CD8-positive, alpha-beta memory T cell (primary cell): ENCODE measurements at regions not wholly inside any gene's neighbourhood (a gene's known extent, or its start where the extent isn't known, plus 50 kb on each side); places are given as distances from the start of the nearest gene placed in this dataset.
"Not testable (repeated sequence)": the region's sequence is repeated elsewhere in the genome, so short reads cannot be mapped to it uniquely, and the experiment has no call there.

ENCODE experiments used
- CTCF ChIA-PET: fragments of 350-600 bp; sonication (Branson Sonifier 250); formaldehyde crosslinking; loops from one replicate; lab custom pipeline; 2021; ENCODE audit warnings: antibody characterized with exemption; lab: Charles Lee
- POLR2A ChIA-PET: fragments of 350-600 bp; sonication (Branson Sonifier 250); formaldehyde crosslinking; loops from one replicate; lab custom pipeline; 2021; ENCODE audit warnings: antibody characterized with exemption; lab: Charles Lee
- DNase-seq, 5 donors: peaks; one replicate each; pipeline versions ENCODE4 v3.0.0 to v3.0.0-alpha.2; 2020 to 2022; ENCODE audit warnings: mixed read lengths in 1 of 5
- H3K27ac ChIP-seq: one replicate; pipeline ENCODE4 v1.7.0; 2013; ENCODE audit warnings: low read depth, mild to moderate bottlenecking, low read length, moderate library complexity
- H3K27me3 ChIP-seq: 2 replicates; pipeline ENCODE4 v1.7.0; 2013; ENCODE audit warnings: low read length, mild to moderate bottlenecking; ENCODE audit not compliant: insufficient read depth, poor library complexity, severe bottlenecking
- H3K36me3 ChIP-seq: 2 replicates; pipeline ENCODE4 v1.7.0; 2013; ENCODE audit warnings: mild to moderate bottlenecking, low read length, moderate library complexity; ENCODE audit not compliant: insufficient read depth
- H3K4me1 ChIP-seq: 2 replicates; pipeline ENCODE4 v1.7.0; 2013; ENCODE audit warnings: mild to moderate bottlenecking, low read length, moderate library complexity; ENCODE audit not compliant: insufficient read depth
- H3K4me3 ChIP-seq: 2 replicates; pipeline ENCODE4 v1.7.0; 2013; ENCODE audit warnings: mild to moderate bottlenecking, low read length
- H3K9me3 ChIP-seq: 2 replicates; pipeline ENCODE4 v1.7.0; 2013; ENCODE audit warnings: mild to moderate bottlenecking, low read length
- H3K27ac Mint-ChIP-seq, 8 donors: one replicate each; pipeline ENCODE4 v1.8.0; 2020 to 2021; ENCODE audit warnings: mixed read lengths in 8 of 8, mild to moderate bottlenecking in 6 of 8, inconsistent platforms in 3 of 8, moderate library complexity in 3 of 8
- H3K27me3 Mint-ChIP-seq, 2 donors: one replicate each; pipeline ENCODE4 v1.8.0; 2020 to 2021; ENCODE audit warnings: mixed read lengths in 2 of 2, mild to moderate bottlenecking in 1 of 2, moderate library complexity in 1 of 2
- H3K36me3 Mint-ChIP-seq, 3 donors: one replicate each; pipeline ENCODE4 v1.8.0; 2020 to 2021; ENCODE audit warnings: mixed read lengths in 3 of 3, inconsistent platforms in 1 of 3, mild to moderate bottlenecking in 1 of 3
- H3K4me1 Mint-ChIP-seq, 3 donors: one replicate each; pipeline ENCODE4 v1.8.0; 2020 to 2021; ENCODE audit warnings: mixed read lengths in 3 of 3, inconsistent platforms in 1 of 3, mild to moderate bottlenecking in 1 of 3
- H3K4me3 Mint-ChIP-seq, 7 donors: one replicate each; pipeline ENCODE4 v1.8.0; 2020 to 2021; ENCODE audit warnings: mixed read lengths in 7 of 7, mild to moderate bottlenecking in 6 of 7, moderate library complexity in 4 of 7, inconsistent platforms in 2 of 7
- H3K9me3 Mint-ChIP-seq, 5 donors: one replicate each; pipeline ENCODE4 v1.8.0; 2020 to 2022; ENCODE audit warnings: mixed read lengths in 5 of 5, mild to moderate bottlenecking in 3 of 5, moderate library complexity in 2 of 5, inconsistent platforms in 1 of 5

DNA sequence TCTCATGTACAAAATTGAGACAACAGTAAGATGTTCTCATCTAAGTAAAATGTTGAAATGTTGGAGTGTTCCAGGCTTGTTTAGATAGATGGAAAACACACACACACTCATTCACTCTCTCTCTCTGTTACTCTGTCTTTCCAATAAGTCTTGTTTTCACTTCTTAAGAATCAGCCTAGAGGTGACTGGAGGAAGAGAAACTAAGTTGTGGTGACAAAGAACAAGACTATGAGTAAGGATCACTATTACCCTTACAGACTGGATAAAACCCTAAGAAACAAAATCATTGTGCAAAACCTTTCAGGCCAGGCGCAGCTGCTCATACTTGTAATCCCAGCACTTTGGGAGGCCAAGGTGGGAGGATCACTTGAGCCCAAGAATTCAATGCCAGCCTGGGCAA lies 107.5 kb downstream of the FAM72B start:
- POLR2A ChIA-PET = not testable (repeated sequence)

DNA sequence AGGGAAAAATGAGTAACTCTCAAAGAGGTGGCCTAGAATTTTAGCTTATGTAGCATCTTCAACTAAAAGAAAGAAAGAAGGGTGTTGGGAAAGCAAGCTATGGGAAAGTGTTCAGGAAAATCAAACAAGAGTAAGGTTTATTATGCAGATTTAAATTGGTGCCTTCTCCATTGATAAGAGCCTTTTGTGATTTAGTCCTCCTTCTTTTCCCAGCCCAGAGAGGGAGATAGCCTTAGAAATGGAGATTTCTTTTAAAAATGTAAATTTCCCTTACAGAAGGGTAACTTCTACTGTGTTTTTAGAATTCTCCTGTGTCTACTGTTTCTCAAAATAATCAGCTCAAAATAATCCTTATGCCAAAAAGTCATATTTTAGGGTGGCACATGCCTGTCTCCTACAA lies 104.5 kb downstream of the FAM72B start:
- POLR2A ChIA-PET, H3K27ac ChIP-seq, H3K9me3 Mint-ChIP-seq, H3K4me3 ChIP-seq, H3K4me1 Mint-ChIP-seq, H3K9me3 ChIP-seq, H3K36me3 ChIP-seq, H3K36me3 Mint-ChIP-seq, H3K4me1 ChIP-seq, CTCF ChIA-PET, DNase-seq, H3K27me3 ChIP-seq, H3K27ac Mint-ChIP-seq: not testable (repeated sequence)
- Mint-ChIP-seq H3K27me3 (peaks cover 3 to 17% of the 10 kb centered on the region in 2 donors), H3K4me3 (peak overlapping the region in 1 of 7 donors; percentile 15)

More for the DNA sequence above, 107.5 kb downstream of the FAM72B start:
- H3K4me1 ChIP-seq, H3K36me3 ChIP-seq, DNase-seq, H3K27me3 ChIP-seq, H3K4me3 Mint-ChIP-seq, H3K27ac Mint-ChIP-seq, H3K4me3 ChIP-seq, H3K4me1 Mint-ChIP-seq, H3K36me3 Mint-ChIP-seq, CTCF ChIA-PET, H3K27ac ChIP-seq, H3K9me3 ChIP-seq, H3K9me3 Mint-ChIP-seq: not testable (repeated sequence)
- peaks cover 3 to 17% of the 10 kb centered on the region in 2 donors for H3K27me3 Mint-ChIP-seq

DNA sequence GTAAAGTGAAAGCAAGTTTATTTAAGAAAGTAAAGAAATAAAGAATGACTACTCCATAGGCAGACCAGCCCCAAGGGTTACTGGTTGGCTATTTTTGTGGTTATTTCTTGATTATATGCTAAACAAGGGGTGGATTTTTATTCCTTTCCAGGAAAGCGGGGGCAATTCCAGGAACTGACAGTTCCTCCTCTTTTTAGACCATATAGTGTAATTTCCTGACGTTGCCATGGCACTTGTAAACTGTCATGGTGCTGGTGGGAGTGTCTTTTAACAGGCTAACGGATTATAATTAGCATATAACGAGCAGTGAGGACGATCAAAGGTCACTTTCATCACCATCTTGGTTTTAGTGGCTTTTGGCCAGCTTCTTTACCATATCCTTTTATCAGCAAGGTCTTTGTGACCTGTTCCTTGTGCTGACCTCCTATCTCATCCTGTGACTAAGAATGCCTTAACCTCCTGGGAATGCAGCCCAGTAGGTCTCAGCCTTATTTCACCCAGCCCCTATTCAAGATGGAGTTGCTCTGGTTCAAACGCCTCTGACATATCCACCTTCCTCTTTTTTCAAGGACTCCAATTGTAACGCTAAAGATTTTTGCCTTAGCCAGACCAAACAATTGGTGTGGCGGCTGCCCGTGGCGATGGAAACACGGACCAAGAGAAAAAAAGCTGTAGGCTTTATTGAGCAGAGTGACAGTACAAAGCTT lies 103.8 kb downstream of the FAM72B start:
- H3K9me3 Mint-ChIP-seq, H3K4me1 Mint-ChIP-seq, H3K27ac Mint-ChIP-seq: not testable (repeated sequence)

DNA sequence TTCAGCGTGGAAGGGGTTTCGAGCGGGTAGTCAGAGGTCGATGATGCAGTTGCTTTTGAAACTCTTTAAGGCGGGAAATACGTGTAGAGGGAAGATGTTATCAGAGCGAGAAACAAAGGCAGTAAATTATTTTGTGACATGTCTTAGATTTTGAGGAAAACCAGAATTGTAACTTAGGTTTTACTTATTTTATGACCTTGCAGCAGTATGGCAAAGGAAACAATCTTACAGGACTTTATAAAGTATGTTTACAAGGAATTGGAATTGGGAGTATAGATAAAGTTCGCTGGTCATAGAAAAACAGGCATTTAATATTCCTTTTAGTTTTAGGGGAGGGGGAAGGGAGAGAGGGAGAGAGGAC lies 103.3 kb downstream of the FAM72B start:
- H3K27ac ChIP-seq, H3K4me3 Mint-ChIP-seq, CTCF ChIA-PET, H3K9me3 ChIP-seq, H3K36me3 Mint-ChIP-seq, H3K4me1 Mint-ChIP-seq, DNase-seq, H3K27ac Mint-ChIP-seq, H3K27me3 ChIP-seq, H3K9me3 Mint-ChIP-seq, POLR2A ChIA-PET, H3K4me3 ChIP-seq, H3K4me1 ChIP-seq, H3K36me3 ChIP-seq: not testable (repeated sequence)
- H3K27me3 Mint-ChIP-seq = peaks cover 3 to 21% of the 10 kb centered on the region in 2 donors

More for the DNA sequence above, 103.8 kb downstream of the FAM72B start:
- H3K36me3 ChIP-seq, DNase-seq, H3K27ac ChIP-seq, H3K36me3 Mint-ChIP-seq, CTCF ChIA-PET, H3K27me3 ChIP-seq, H3K9me3 ChIP-seq, H3K4me1 ChIP-seq, H3K4me3 ChIP-seq, POLR2A ChIA-PET: not testable (repeated sequence)
- Mint-ChIP-seq H3K4me3 (peak overlapping the region in 1 of 7 donors; percentile 15), H3K27me3 (peaks cover 3 to 21% of the 10 kb centered on the region in 2 donors)

DNA sequence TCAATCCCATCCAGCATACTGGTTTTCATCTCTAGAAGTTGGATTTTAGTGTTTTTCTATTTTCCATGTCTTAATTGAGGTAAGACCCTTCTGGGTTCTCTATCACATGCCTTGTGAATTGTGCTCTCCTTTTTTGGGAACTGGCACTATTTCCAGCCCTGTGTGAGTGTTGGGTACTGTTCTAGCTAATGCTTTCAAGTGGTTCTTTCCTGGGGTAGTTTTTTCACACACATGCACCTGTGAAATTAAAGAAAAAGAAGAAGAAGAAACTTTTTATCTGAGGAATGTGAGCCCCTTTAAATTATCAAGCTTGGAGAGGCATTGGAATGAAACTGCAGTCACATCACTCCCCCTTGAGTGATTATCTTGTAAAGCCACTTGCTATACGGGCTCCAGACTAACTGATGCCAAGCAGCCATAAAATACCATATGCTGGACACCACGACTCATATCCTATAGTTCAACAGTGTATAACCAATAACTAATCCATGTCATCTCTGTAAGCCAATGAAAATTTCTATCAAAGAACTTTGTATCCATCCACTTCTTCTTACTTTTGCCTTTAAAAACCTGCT lies 102.4 kb downstream of the FAM72B start:
- H3K9me3 ChIP-seq, H3K27ac Mint-ChIP-seq, H3K9me3 Mint-ChIP-seq, H3K4me3 ChIP-seq, H3K4me3 Mint-ChIP-seq, CTCF ChIA-PET, POLR2A ChIA-PET, H3K36me3 ChIP-seq, DNase-seq, H3K4me1 ChIP-seq, H3K27ac ChIP-seq, H3K4me1 Mint-ChIP-seq, H3K27me3 ChIP-seq, H3K36me3 Mint-ChIP-seq: not testable (repeated sequence)
- H3K27me3 Mint-ChIP-seq = peaks cover 3 to 20% of the 10 kb centered on the region in 2 donors

DNA sequence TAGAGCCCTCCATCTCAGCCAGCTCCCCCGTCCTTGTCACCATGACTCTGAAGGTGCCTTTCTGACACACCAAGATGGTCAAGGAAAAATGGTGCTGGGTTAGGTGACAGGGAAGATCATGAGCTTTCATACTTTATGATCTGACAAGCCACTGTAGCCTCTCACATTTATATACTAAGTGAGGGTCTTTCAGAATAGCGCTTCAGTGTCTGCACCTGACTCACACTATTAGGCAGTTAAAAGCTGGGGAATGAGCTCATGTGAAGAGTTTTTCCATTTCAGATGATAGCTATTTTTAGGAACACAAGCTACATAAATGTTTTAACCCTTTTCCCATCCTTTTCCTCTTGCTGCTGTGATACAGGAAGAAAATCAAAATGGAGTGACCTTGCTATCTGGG lies 101.1 kb downstream of the FAM72B start:
- DNase-seq, H3K9me3 Mint-ChIP-seq, H3K27me3 ChIP-seq, H3K4me3 Mint-ChIP-seq, H3K36me3 Mint-ChIP-seq, H3K9me3 ChIP-seq, H3K4me1 Mint-ChIP-seq, H3K27ac Mint-ChIP-seq, H3K36me3 ChIP-seq, CTCF ChIA-PET, POLR2A ChIA-PET, H3K27ac ChIP-seq, H3K4me1 ChIP-seq, H3K4me3 ChIP-seq: not testable (repeated sequence)
- H3K27me3 Mint-ChIP-seq = peaks cover 3 to 20% of the 10 kb centered on the region in 2 donors

DNA sequence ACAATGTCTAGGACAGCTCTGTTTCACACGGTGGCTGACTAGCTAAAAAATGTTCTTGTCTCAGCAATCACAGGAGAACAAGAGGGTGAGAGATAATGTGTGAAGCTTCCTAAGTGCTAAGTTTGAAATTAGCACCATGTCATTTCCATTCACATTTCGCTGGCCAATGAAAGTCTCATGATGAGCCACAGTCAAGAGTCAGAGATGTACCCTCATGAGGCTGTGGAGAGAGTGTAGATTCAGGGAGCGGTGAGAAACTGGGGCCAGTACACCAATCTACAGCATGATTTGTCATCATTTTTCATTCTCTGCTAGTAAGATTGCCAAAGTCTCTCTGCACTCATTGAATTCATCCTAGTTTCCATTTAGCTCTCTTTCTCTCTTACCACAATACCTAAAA lies 97.9 kb downstream of the FAM72B start:
- H3K27me3 Mint-ChIP-seq, H3K36me3 Mint-ChIP-seq, CTCF ChIA-PET, H3K27ac Mint-ChIP-seq, H3K4me1 Mint-ChIP-seq, H3K4me1 ChIP-seq, H3K9me3 Mint-ChIP-seq, H3K27ac ChIP-seq, H3K4me3 Mint-ChIP-seq, H3K9me3 ChIP-seq, H3K36me3 ChIP-seq, H3K4me3 ChIP-seq, DNase-seq, H3K27me3 ChIP-seq, POLR2A ChIA-PET: not testable (repeated sequence)

DNA sequence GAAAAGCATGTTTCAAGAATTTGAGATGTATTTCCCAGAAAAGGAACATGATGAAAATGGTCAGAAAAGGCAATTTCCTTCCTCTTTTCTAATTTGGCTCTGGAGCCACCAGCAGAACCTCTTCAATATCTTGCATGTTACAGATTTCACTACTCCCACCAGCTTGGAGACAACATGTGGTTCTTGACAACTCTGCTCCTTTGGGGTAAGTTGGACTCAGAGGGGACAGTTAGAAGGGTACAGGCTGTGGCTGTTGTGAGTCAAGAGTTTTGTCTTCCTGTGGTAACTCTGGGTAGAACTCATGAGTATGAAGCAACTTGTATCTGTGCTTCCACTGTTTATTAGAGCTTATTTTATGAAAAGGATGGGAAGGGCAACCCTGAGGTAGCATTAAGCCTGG lies 96.9 kb downstream of the FAM72B start:
- H3K4me3 ChIP-seq, H3K36me3 Mint-ChIP-seq, H3K27ac ChIP-seq, H3K27me3 ChIP-seq, CTCF ChIA-PET, H3K27me3 Mint-ChIP-seq, DNase-seq, H3K36me3 ChIP-seq, H3K9me3 ChIP-seq, H3K4me3 Mint-ChIP-seq, H3K9me3 Mint-ChIP-seq, H3K4me1 Mint-ChIP-seq, H3K27ac Mint-ChIP-seq, POLR2A ChIA-PET, H3K4me1 ChIP-seq: not testable (repeated sequence)
